HEK293 (cell line): ENCODE measurements at regions not wholly inside any gene's neighbourhood (a gene's known extent, or its start where the extent isn't known, plus 50 kb on each side); places are given as distances from the start of the nearest gene placed in this dataset.

Source experiments
- CTCF ChIA-PET: fragments of 350-600 bp; formaldehyde crosslinking; extraction: SDS; loops from one replicate; lab custom pipeline; 2021; ENCODE audit warnings: antibody characterized with exemption; lab: Yijun Ruan, JAX
- POLR2A ChIA-PET: fragments of 300-600 bp; formaldehyde crosslinking; extraction: SDS; loops from one replicate; lab custom pipeline; 2020; ENCODE audit warnings: antibody characterized with exemption, inconsistent platforms; lab: Yijun Ruan, JAX
- H3K27ac ChIP-seq: fragments of 200-500 bp; sonication (Bioruptor generic); 2 replicates; pipeline ENCODE4 v1.5.1; 2014; ENCODE audit warnings: low read depth, low read length, control low read depth, inconsistent platforms; ENCODE audit errors: extremely low read depth
- H3K36me3 ChIP-seq, 2 experiments: fragments of 200-500 bp in 1 of 2; sonication (Bioruptor generic) in 1 of 2; 1 replicate in 1 of 2; 2 replicates in 1 of 2; pipeline ENCODE4 v1.5.1; 2014 to 2017; ENCODE audit warnings: inconsistent platforms in 2 of 2, low read length in 2 of 2; ENCODE audit not compliant: control insufficient read depth in 2 of 2, insufficient read depth in 1 of 2
- H3K4me1 ChIP-seq: fragments of 200-500 bp; sonication (Bioruptor generic); 2 replicates; pipeline ENCODE4 v1.5.1; 2014; ENCODE audit warnings: mild to moderate bottlenecking, low read length, inconsistent platforms; ENCODE audit not compliant: control insufficient read depth, insufficient read depth
- H3K4me3 ChIP-seq: 2 replicates; pipeline ENCODE4 v1.5.1; 2011; ENCODE audit warnings: low read depth, mild to moderate bottlenecking, control low read depth, low read length, moderate library complexity
- H3K9me3 ChIP-seq: fragments of 200-500 bp; sonication (Bioruptor generic); 2 replicates; pipeline ENCODE4 v1.5.1; 2014; ENCODE audit warnings: low read depth, low read length, inconsistent platforms; ENCODE audit not compliant: control insufficient read depth, insufficient read depth
- EGR2 ChIP-seq: fragments of 450-650 bp; formaldehyde crosslinking; IDR thresholded peaks from 2 replicates; pipeline ENCODE4 v1.5.1; 2016; ENCODE audit warnings: low read depth, missing biosample characterization, missing genetic modification characterization
- MEIS1 ChIP-seq: sonication (generic); formaldehyde crosslinking; IDR thresholded peaks from 2 replicates; pipeline ENCODE4 v1.8.1; 2022; ENCODE audit warnings: missing genetic modification reagents, mild to moderate bottlenecking, borderline replicate concordance
- SCRT2 ChIP-seq: fragments of 450-650 bp; formaldehyde crosslinking; IDR thresholded peaks from 2 replicates; pipeline ENCODE4 v1.5.1; 2016; ENCODE audit warnings: missing biosample characterization, missing genetic modification characterization
- ZBTB17 ChIP-seq: fragments of 450-650 bp; formaldehyde crosslinking; IDR thresholded peaks from 2 replicates; pipeline ENCODE4 v1.5.1; 2016; ENCODE audit warnings: missing biosample characterization, missing genetic modification characterization
- ZBTB8A ChIP-seq: fragments of 450-650 bp; formaldehyde crosslinking; IDR thresholded peaks from 2 replicates; pipeline ENCODE4 v1.5.1; 2016; ENCODE audit warnings: missing biosample characterization, missing genetic modification characterization
- ZFHX2 ChIP-seq: fragments of 450-650 bp; formaldehyde crosslinking; conservative IDR thresholded peaks from 2 replicates; pipeline ENCODE4 v1.5.1; 2016; ENCODE audit warnings: missing biosample characterization, missing genetic modification characterization
- ZIC2 ChIP-seq: fragments of 450-650 bp; formaldehyde crosslinking; IDR thresholded peaks from 2 replicates; pipeline ENCODE4 v1.5.1; 2016; ENCODE audit warnings: missing biosample characterization, missing genetic modification characterization
- ZNF121 ChIP-seq: fragments of 450-650 bp; formaldehyde crosslinking; IDR thresholded peaks from 2 replicates; pipeline ENCODE4 v1.5.1; 2016; ENCODE audit warnings: missing biosample characterization, missing genetic modification characterization
- ZNF132 ChIP-seq: fragments of 450-650 bp; formaldehyde crosslinking; IDR thresholded peaks from 2 replicates; pipeline ENCODE4 v1.5.1; 2017; ENCODE audit warnings: missing biosample characterization, missing genetic modification characterization, borderline replicate concordance
- ZNF2 ChIP-seq: fragments of 450-650 bp; formaldehyde crosslinking; IDR thresholded peaks from 2 replicates; pipeline ENCODE4 v1.5.1; 2016; ENCODE audit warnings: missing biosample characterization, missing genetic modification characterization
- ZNF423 ChIP-seq: fragments of 450-650 bp; formaldehyde crosslinking; IDR thresholded peaks from 2 replicates; pipeline ENCODE4 v1.5.1; 2016; ENCODE audit warnings: missing biosample characterization, missing genetic modification characterization
- ZNF621 ChIP-seq: fragments of 450-650 bp; formaldehyde crosslinking; IDR thresholded peaks from 2 replicates; pipeline ENCODE4 v1.5.1; 2017; ENCODE audit warnings: missing biosample characterization, missing genetic modification characterization
- ZNF629 ChIP-seq: fragments of 450-650 bp; formaldehyde crosslinking; IDR thresholded peaks from 2 replicates; pipeline ENCODE4 v1.5.1; 2017; ENCODE audit warnings: missing biosample characterization, missing genetic modification characterization
- ZNF658 ChIP-seq: fragments of 450-650 bp; formaldehyde crosslinking; IDR thresholded peaks from 2 replicates; pipeline ENCODE4; 2016; ENCODE audit warnings: missing biosample characterization, missing genetic modification characterization
- ZSCAN23 ChIP-seq: fragments of 450-650 bp; formaldehyde crosslinking; IDR thresholded peaks from 2 replicates; pipeline ENCODE4 v1.5.1; 2016; ENCODE audit warnings: missing biosample characterization, missing genetic modification characterization
- TF ChIP-seq, protein P1 (sequence below): fragments of 450-650 bp; formaldehyde crosslinking; IDR thresholded peaks from 2 replicates; pipeline ENCODE4 v1.5.0; 2017; ENCODE audit warnings: missing biosample characterization, missing genetic modification characterization, borderline replicate concordance
- TF ChIP-seq, protein P2 (sequence below): fragments of 450-650 bp; formaldehyde crosslinking; IDR thresholded peaks from 2 replicates; pipeline ENCODE4 v1.5.1; 2016; ENCODE audit warnings: missing biosample characterization, missing genetic modification characterization
- TF ChIP-seq, protein P3 (sequence below): fragments of 450-650 bp; formaldehyde crosslinking; conservative IDR thresholded peaks from 2 replicates; pipeline ENCODE4 v1.5.1; 2016; ENCODE audit warnings: low read depth, missing biosample characterization, missing genetic modification characterization
- TF ChIP-seq, protein P4 (sequence below): fragments of 450-650 bp; formaldehyde crosslinking; IDR thresholded peaks from 2 replicates; pipeline ENCODE4 v1.5.1; 2016; ENCODE audit warnings: missing biosample characterization, missing genetic modification characterization
- TF ChIP-seq, protein P5 (sequence below): fragments of 450-650 bp; formaldehyde crosslinking; IDR thresholded peaks from 2 replicates; pipeline ENCODE4 v1.5.1; 2016; ENCODE audit warnings: missing biosample characterization, missing genetic modification characterization
- TF ChIP-seq, protein P6 (sequence below): fragments of 450-650 bp; formaldehyde crosslinking; IDR thresholded peaks from 2 replicates; pipeline ENCODE4 v1.5.1; 2016; ENCODE audit warnings: missing biosample characterization, missing genetic modification characterization

DNA sequence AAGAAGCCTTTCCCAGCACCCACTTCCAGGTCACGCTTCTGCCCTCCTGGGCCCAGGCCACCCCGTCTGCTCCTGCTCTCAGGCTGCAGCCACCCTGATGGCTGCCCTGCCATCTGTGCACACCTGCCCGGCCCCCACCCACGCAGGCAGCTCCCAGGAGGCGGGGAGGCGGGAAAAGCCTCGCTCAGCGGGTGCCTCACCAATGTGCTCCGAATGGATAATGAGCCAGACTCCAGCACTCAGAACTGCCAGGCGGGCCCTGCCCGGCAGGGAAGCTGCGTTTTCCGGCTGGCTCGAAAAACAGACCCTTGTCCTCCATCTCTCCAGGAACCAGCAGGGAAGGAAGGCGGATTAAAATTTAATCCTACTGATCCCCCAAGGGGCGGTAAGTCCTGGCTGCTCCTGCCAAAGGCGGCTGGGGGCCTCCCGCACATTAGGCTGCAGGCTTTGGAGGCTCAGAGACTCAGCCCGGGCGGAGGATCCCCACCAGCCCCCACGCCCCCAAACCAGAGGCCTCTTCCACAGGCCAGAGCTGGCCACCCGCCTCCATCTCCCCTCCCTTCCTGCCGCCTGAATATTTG lies 104.0 kb downstream of the NCOR2 start:
- H3K4me1 ChIP-seq, result no peaks in the 10 kb centered on the region
- POLR2A ChIA-PET, result no interaction called here
- H3K4me3 ChIP-seq, result no peak overlapping the region
- no peaks in the 10 kb centered on the region for H3K9me3 ChIP-seq
- CTCF ChIA-PET, result interaction anchor here (0.8 kb wide), 1 partner anchor 1793 kb away, joined by 3 read pairs; no protein-coding TSS in a partner anchor
- no peak for TF ChIP-seq ZNF132 (tag by site-specific recombination)
- TF ChIP-seq ZNF658 (tag by site-specific recombination), result no peak
- TF ChIP-seq ZNF423 (tag by site-specific recombination), result peak; percentile 81
- TF ChIP-seq, protein P1, sequence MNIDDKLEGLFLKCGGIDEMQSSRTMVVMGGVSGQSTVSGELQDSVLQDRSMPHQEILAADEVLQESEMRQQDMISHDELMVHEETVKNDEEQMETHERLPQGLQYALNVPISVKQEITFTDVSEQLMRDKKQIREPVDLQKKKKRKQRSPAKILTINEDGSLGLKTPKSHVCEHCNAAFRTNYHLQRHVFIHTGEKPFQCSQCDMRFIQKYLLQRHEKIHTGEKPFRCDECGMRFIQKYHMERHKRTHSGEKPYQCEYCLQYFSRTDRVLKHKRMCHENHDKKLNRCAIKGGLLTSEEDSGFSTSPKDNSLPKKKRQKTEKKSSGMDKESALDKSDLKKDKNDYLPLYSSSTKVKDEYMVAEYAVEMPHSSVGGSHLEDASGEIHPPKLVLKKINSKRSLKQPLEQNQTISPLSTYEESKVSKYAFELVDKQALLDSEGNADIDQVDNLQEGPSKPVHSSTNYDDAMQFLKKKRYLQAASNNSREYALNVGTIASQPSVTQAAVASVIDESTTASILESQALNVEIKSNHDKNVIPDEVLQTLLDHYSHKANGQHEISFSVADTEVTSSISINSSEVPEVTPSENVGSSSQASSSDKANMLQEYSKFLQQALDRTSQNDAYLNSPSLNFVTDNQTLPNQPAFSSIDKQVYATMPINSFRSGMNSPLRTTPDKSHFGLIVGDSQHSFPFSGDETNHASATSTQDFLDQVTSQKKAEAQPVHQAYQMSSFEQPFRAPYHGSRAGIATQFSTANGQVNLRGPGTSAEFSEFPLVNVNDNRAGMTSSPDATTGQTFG (tag by site-specific recombination), result no peak
- TF ChIP-seq ZSCAN23, result no peak
- no peak for TF ChIP-seq ZBTB17
- TF ChIP-seq, protein P2, sequence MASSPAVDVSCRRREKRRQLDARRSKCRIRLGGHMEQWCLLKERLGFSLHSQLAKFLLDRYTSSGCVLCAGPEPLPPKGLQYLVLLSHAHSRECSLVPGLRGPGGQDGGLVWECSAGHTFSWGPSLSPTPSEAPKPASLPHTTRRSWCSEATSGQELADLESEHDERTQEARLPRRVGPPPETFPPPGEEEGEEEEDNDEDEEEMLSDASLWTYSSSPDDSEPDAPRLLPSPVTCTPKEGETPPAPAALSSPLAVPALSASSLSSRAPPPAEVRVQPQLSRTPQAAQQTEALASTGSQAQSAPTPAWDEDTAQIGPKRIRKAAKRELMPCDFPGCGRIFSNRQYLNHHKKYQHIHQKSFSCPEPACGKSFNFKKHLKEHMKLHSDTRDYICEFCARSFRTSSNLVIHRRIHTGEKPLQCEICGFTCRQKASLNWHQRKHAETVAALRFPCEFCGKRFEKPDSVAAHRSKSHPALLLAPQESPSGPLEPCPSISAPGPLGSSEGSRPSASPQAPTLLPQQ, result no peak
- 0 out of 2 replicates have a peak, but pooled peaks have one; percentile 21 for TF ChIP-seq ZBTB8A (tag by site-specific recombination)
- no peak for TF ChIP-seq ZNF121 (tag by site-specific recombination)
- no peak for TF ChIP-seq SCRT2 (tag by site-specific recombination)
- no peak for TF ChIP-seq ZNF621 (tag by site-specific recombination)
- TF ChIP-seq, protein P3, sequence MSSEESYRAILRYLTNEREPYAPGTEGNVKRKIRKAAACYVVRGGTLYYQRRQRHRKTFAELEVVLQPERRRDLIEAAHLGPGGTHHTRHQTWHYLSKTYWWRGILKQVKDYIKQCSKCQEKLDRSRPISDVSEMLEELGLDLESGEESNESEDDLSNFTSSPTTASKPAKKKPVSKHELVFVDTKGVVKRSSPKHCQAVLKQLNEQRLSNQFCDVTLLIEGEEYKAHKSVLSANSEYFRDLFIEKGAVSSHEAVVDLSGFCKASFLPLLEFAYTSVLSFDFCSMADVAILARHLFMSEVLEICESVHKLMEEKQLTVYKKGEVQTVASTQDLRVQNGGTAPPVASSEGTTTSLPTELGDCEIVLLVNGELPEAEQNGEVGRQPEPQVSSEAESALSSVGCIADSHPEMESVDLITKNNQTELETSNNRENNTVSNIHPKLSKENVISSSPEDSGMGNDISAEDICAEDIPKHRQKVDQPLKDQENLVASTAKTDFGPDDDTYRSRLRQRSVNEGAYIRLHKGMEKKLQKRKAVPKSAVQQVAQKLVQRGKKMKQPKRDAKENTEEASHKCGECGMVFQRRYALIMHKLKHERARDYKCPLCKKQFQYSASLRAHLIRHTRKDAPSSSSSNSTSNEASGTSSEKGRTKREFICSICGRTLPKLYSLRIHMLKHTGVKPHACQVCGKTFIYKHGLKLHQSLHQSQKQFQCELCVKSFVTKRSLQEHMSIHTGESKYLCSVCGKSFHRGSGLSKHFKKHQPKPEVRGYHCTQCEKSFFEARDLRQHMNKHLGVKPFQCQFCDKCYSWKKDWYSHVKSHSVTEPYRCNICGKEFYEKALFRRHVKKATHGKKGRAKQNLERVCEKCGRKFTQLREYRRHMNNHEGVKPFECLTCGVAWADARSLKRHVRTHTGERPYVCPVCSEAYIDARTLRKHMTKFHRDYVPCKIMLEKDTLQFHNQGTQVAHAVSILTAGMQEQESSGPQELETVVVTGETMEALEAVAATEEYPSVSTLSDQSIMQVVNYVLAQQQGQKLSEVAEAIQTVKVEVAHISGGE (tag by site-specific recombination), result no peak
- TF ChIP-seq EGR2 (tag by site-specific recombination), result peak; percentile 70
- TF ChIP-seq ZIC2, result peak; percentile 99
- TF ChIP-seq, protein P4, sequence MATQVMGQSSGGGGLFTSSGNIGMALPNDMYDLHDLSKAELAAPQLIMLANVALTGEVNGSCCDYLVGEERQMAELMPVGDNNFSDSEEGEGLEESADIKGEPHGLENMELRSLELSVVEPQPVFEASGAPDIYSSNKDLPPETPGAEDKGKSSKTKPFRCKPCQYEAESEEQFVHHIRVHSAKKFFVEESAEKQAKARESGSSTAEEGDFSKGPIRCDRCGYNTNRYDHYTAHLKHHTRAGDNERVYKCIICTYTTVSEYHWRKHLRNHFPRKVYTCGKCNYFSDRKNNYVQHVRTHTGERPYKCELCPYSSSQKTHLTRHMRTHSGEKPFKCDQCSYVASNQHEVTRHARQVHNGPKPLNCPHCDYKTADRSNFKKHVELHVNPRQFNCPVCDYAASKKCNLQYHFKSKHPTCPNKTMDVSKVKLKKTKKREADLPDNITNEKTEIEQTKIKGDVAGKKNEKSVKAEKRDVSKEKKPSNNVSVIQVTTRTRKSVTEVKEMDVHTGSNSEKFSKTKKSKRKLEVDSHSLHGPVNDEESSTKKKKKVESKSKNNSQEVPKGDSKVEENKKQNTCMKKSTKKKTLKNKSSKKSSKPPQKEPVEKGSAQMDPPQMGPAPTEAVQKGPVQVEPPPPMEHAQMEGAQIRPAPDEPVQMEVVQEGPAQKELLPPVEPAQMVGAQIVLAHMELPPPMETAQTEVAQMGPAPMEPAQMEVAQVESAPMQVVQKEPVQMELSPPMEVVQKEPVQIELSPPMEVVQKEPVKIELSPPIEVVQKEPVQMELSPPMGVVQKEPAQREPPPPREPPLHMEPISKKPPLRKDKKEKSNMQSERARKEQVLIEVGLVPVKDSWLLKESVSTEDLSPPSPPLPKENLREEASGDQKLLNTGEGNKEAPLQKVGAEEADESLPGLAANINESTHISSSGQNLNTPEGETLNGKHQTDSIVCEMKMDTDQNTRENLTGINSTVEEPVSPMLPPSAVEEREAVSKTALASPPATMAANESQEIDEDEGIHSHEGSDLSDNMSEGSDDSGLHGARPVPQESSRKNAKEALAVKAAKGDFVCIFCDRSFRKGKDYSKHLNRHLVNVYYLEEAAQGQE (tag by site-specific recombination), result no peak
- no peak for TF ChIP-seq ZNF2 (tag by site-specific recombination)
- TF ChIP-seq ZNF629 (tag by site-specific recombination), result no peak
- TF ChIP-seq MEIS1, result no peak
- TF ChIP-seq, protein P5, sequence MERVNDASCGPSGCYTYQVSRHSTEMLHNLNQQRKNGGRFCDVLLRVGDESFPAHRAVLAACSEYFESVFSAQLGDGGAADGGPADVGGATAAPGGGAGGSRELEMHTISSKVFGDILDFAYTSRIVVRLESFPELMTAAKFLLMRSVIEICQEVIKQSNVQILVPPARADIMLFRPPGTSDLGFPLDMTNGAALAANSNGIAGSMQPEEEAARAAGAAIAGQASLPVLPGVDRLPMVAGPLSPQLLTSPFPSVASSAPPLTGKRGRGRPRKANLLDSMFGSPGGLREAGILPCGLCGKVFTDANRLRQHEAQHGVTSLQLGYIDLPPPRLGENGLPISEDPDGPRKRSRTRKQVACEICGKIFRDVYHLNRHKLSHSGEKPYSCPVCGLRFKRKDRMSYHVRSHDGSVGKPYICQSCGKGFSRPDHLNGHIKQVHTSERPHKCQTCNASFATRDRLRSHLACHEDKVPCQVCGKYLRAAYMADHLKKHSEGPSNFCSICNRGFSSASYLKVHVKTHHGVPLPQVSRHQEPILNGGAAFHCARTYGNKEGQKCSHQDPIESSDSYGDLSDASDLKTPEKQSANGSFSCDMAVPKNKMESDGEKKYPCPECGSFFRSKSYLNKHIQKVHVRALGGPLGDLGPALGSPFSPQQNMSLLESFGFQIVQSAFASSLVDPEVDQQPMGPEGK (tag by site-specific recombination), result no peak
- TF ChIP-seq ZFHX2, result peak; percentile 48; the same call in 1 of the 2 replicates
- TF ChIP-seq, protein P6, sequence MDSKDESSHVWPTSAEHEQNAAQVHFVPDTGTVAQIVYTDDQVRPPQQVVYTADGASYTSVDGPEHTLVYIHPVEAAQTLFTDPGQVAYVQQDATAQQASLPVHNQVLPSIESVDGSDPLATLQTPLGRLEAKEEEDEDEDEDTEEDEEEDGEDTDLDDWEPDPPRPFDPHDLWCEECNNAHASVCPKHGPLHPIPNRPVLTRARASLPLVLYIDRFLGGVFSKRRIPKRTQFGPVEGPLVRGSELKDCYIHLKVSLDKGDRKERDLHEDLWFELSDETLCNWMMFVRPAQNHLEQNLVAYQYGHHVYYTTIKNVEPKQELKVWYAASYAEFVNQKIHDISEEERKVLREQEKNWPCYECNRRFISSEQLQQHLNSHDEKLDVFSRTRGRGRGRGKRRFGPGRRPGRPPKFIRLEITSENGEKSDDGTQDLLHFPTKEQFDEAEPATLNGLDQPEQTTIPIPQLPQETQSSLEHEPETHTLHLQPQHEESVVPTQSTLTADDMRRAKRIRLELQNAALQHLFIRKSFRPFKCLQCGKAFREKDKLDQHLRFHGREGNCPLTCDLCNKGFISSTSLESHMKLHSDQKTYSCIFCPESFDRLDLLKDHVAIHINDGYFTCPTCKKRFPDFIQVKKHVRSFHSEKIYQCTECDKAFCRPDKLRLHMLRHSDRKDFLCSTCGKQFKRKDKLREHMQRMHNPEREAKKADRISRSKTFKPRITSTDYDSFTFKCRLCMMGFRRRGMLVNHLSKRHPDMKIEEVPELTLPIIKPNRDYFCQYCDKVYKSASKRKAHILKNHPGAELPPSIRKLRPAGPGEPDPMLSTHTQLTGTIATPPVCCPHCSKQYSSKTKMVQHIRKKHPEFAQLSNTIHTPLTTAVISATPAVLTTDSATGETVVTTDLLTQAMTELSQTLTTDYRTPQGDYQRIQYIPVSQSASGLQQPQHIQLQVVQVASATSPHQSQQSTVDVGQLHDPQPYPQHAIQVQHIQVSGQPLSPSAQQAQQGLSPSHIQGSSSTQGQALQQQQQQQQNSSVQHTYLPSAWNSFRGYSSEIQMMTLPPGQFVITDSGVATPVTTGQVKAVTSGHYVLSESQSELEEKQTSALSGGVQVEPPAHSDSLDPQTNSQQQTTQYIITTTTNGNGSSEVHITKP (tag by site-specific recombination), result no peak
- no peak overlapping the region for H3K27ac ChIP-seq
- peaks cover 0 to 82% of the 10 kb centered on the region in 2 experiments; a peak in 1 of 3 replicates for H3K36me3 ChIP-seq
